ENCODE measurements at regions not wholly inside any gene's neighbourhood (a gene's known extent, or its start where the extent isn't known, plus 50 kb on each side); places are given as distances from the start of the nearest gene placed in this dataset.

DNA sequence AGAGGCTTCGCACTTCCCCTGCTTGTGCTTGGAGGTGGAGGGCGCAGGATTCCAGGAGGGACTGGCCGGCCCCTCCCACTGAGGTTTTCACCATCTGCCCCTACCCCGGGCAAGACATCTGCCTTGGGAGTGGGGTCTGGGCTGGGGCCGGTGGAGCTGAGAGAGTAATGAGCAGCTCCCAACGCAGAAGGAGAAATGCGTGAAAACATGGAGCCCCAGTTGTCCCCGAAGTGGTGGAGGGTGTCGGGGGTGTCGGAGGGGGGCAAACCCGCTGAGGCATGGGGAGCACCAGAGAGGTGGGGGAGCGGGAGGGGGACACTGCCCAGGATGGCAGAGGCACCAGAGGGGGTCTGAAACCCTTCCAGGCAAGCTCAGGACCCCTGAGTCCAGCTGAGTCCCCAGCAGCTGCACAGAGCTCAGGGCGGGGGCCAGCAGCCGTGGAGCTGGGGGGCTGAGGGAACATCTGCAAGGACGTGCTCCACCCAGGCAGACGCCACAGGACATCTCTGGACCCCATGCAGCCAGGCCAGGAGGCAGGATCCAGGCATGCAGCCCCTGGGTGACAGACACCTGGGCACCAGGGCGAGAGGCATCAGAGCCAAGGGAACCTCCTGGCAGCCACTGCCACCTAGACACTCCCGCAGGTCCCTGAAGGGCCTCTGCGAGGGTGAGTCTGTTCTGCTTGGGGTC is 110.6 kb downstream of the SIK1 start:
- no peak for DNase-seq

GRCh38 chr21:43315244-43316137 is 111.4 kb downstream of the SIK1 start:
- no peak for DNase-seq

GRCh38 chr21:43313939-43314405 is 113.0 kb downstream of the SIK1 start:
- DNase-seq, result no peak

- DNase-seq, result no peak
Observed at GRCh38 chr21:43313221-43313938, 113.6 kb downstream of the SIK1 start.

DNA sequence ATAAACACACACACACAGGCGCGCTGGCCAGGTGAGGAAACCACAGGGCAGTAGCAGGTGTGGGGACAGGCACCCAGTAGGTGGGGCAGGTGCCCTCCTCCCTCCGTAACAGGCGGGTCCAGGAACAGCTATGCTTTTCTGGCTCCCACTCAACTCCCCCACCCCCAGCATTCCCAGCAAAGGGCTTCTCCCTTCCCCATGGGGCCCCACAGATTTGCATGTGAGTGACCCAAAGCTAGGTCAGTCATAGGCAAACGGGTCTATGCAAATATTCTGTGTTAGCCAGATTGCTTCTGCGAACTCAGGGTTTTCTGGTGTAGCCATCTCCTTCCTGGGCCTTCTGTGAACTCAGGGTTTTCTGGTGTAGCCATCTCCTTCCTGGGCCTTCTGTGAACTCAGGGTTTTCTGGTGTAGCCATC is 114.2 kb downstream of the SIK1 start:
- DNase-seq, result no peak

DNA sequence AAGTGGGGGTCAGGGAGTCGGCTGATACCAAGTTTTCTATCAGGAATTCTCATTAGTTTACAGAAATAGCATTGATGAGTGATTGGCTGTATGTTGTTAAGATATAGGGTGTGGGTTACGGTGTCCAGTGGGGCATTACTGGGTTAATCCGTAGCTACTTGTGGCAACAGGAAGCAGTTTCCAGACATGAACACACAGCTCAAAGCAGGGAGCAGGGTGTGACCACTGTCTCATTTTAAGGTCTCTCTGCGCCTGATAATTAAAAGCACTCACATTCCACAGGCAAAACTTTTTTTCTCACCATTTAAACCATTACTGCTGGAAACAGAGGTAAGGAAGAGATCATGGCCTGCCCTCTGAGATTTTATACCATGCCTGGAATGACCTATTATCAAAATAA is 114.9 kb downstream of the SIK1 start:
- DNase-seq, result no peak

DNA sequence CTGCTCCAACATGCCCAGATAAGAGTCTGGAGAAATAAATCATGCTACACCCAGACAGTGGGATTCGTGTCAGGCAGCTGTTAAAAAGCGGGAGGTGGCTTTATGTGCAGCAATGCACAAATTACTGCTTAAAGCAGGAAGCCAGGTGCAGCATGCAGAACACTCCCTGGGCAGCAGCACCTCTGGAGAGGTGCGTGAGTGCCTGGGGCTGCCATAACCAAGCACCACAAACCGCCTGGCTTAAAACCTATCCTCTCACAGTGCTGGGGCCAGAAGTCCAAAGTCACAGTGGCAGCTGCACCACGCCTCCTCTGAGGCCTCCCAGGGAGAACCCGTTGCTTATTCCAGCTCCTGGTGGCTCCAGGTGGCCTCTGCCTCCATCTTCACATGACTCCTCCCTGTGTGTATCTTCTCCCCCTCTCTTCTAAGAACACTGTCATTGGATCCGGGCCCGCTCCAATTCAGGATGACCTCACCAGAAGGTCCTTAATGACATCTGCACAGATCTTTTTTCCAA is 115.6 kb downstream of the SIK1 start:
- no peak for DNase-seq

DNA sequence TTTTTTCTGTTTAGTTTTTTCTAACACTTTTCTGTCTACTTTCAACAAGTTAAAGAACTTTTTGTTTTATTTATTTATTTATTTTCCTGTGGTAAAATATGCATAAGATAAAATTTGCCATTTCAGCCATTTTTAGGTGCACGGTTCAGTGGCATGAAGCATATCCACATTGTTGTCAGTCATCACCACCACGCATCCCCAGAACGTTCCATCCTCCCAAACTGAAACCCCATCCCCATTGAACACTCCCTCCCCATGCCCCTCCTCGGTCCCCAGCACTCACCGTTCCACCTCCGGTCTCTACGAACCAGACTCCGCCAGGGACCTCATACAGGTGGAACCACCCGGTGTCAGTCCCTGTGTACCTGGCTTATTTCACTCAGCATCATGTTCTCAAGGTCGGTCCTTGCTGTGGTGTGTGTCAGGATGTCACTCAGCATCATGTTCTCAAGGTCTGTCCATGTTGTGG is 118.1 kb downstream of the SIK1 start:
- DNase-seq, result no peak

GRCh38 chr21:43308101-43308814 is 118.7 kb downstream of the SIK1 start:
- DNase-seq, result no peak

- no peak for DNase-seq
Observed at GRCh38 chr21:43307677-43308070, 119.3 kb downstream of the SIK1 start.

- no peak for DNase-seq
Observed at GRCh38 chr21:43306911-43307676, 119.8 kb downstream of the SIK1 start.

DNA sequence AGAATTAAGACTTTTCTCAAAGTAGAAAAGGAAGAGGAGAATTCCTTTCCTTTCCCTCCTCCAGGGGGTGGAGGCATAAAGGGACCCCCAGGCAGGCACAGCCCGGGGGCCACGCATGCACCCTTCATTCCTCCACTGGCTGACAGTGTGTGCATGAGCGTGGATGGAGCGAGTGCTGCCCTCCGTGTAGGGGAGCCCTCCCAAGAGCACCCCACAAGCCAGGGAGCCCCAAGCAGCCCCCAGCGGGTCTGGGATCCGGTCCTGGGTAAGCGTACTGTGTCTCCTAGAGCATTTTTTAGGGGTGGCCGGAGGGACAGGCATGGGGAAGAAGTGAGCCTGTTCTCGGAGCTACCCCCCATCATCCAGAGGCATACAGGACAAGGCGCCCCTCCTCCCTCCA is 120.5 kb downstream of the SIK1 start:
- DNase-seq, result no peak

- DNase-seq, result no peak
Observed at GRCh38 chr21:43305811-43306311, 121.1 kb downstream of the SIK1 start.

DNA sequence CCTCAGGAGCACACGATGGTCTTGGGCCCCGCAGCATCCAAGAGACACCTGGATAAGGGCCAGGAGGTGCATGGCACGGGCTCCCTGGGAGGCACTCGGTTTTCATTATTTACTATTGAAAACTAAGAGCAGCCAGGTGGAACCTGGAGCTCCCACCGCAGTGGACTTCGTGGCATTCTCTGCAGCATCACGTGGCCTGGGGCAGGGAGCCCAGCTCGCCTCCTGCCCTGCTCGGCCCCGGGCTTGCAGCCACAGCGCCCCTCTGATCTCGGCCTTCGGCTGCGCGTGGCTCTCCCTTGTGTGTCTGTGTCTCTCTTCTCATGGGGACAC is 121.6 kb downstream of the SIK1 start:
- no peak for DNase-seq

DNA sequence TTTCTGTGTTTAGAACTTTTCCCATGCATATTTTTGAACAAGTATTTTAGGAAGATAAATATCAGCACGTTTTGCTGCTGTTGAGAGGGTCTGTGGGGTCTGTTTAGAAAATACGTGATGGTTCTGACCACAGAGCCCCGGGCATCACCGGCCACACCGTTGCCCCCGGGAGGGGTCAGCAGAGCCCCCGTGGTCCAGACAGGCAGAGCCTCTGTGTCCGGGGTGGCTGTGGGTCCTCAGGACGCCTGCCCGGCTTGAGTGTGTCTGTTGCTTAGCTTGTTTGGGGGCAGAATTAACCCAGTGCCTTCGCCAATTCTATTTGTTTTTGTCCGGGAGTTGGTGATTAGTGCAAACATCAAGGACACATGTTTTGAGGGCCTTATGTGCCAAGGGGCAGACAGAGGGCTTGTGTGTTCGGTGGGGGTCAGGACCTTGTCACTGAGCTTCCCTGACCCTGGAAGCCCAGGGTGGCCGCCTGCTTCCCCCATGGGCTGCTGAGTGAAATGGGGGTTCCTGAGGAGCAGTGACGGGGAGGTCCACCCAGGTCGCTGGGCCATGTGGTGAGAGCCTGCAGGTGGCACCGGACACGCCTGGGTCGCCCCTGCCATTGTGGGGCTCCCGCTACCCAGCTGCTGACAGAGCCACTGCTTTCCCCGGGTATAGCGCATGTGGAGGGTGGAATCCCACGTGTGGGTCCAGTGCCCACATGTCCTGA is 122.2 kb downstream of the SIK1 start:
- no peak for DNase-seq

DNA sequence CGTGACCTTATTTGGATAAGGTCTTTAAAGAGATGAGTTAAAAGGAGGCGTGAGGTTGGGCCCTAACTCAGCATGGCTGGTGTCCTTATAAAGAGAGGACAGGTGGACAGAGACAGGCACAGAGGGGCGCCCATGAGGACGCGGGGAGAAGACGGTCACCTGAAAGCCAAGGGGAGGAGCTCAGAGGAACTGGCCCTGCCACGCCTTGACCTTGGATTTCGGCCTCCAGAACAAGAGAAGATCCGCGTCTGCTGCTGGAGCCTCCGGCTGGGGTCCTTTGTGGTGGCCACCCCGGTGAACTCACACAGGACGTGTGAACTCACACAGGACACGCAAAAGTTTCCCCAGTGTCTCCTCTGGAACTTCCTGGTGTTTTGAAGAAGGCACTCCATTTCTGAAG is 122.7 kb downstream of the SIK1 start:
- no peak for DNase-seq

- no peak for DNase-seq
Observed at GRCh38 chr21:43303275-43304178, 123.4 kb downstream of the SIK1 start.

DNA sequence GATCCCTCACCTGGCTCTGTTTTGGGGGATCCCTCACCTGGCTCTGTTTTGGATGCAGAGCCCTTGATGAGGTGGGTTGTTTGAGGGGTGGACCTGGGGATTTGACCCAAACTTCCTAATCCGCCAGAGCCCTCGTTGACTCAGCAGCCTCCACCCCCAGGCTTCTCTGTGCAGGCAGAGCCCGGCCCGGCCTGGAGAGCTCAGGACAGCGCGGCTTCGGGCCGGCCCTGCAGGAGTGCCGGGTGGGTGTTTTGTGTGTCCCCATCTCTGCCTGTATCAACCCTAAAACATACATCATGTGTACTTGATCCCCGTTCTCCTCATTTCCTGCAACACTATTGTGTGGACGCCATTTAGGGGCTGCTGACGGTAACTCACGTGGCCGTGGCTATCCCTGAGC is 124.2 kb downstream of the SIK1 start:
- DNase-seq, result no peak

- no peak for DNase-seq
Observed at GRCh38 chr21:43302062-43302700, 124.8 kb downstream of the SIK1 start.
